ENCODE measurements at regions not wholly inside any gene's neighbourhood (a gene's known extent, or its start where the extent isn't known, plus 50 kb on each side); places are given as distances from the start of the nearest gene placed in this dataset.

GRCh38 chr6:170483413-170483812 lies 69.7 kb downstream of the PSMB1 start:
- no peak for DNase-seq

- no peak for DNase-seq
These were observed 72.9 kb downstream of the PSMB1 start for GRCh38 chr6:170480050-170480692.

GRCh38 chr6:170476360-170476759 lies 76.7 kb downstream of the PSMB1 start:
- no peak for DNase-seq

GRCh38 chr6:170475118-170475517 lies 78.0 kb downstream of the PSMB1 start:
- no peak for DNase-seq

- DNase-seq: no peak
These were observed 79.3 kb downstream of the PSMB1 start for GRCh38 chr6:170473801-170474200.

- peak; percentile 69 for DNase-seq
These were observed 79.8 kb downstream of the PSMB1 start for GRCh38 chr6:170473301-170473717.

GRCh38 chr6:170471491-170471890 lies 81.6 kb downstream of the PSMB1 start:
- DNase-seq: no peak

- DNase-seq: no peak
These were observed 82.4 kb downstream of the PSMB1 start for GRCh38 chr6:170470734-170471133.

GRCh38 chr6:170464524-170464979 lies 88.6 kb downstream of the PSMB1 start:
- DNase-seq: no peak

GRCh38 chr6:170464080-170464479 lies 89.0 kb downstream of the PSMB1 start:
- no peak for DNase-seq

- no peak for DNase-seq
These were observed 89.9 kb downstream of the PSMB1 start for GRCh38 chr6:170463101-170463721.

GRCh38 chr6:170462366-170463020 lies 90.6 kb downstream of the PSMB1 start:
- no peak for DNase-seq

- DNase-seq: no peak
These were observed 91.3 kb downstream of the PSMB1 start for GRCh38 chr6:170461556-170462365.

- DNase-seq: no peak
These were observed 92.0 kb downstream of the PSMB1 start for GRCh38 chr6:170461111-170461510.

GRCh38 chr6:170460641-170461040 lies 92.5 kb downstream of the PSMB1 start:
- DNase-seq: no peak

- DNase-seq: no peak
These were observed 93.7 kb downstream of the PSMB1 start for GRCh38 chr6:170459451-170459850.

GRCh38 chr6:170456886-170457698 lies 96.0 kb downstream of the PSMB1 start:
- DNase-seq: no peak
